HUES64 (cell line): ENCODE measurements at regions not wholly inside any gene's neighbourhood (a gene's known extent, or its start where the extent isn't known, plus 50 kb on each side); places are given as distances from the start of the nearest gene placed in this dataset.

ENCODE experiments used
- H3K27ac ChIP-seq: 2 replicates; pipeline ENCODE4 v1.7.0; 2013; ENCODE audit warnings: low read depth, low read length, inconsistent platforms
- H3K27me3 ChIP-seq: 2 replicates; pipeline ENCODE4 v1.6.1; 2013; ENCODE audit warnings: mild to moderate bottlenecking, low read length; ENCODE audit not compliant: insufficient read depth
- H3K36me3 ChIP-seq: 2 replicates; pipeline ENCODE4 v1.6.1; 2013; ENCODE audit warnings: mild to moderate bottlenecking, low read length; ENCODE audit not compliant: insufficient read depth
- H3K4me1 ChIP-seq: 2 replicates; pipeline ENCODE4 v1.6.1; 2013; ENCODE audit warnings: mild to moderate bottlenecking, low read length, moderate library complexity; ENCODE audit not compliant: insufficient read depth
- H3K4me3 ChIP-seq: 2 replicates; pipeline ENCODE4 v1.5.1; 2013; ENCODE audit warnings: mild to moderate bottlenecking, low read length, moderate library complexity
- H3K9ac ChIP-seq: 2 replicates; pipeline ENCODE4 v1.6.1; 2013; ENCODE audit warnings: mild to moderate bottlenecking, low read depth, low read length
- H3K9me3 ChIP-seq: 2 replicates; pipeline ENCODE4 v1.6.1; 2013; ENCODE audit warnings: low read depth, low read length; ENCODE audit not compliant: insufficient read depth
- WGBS: fragments of 150-250, 120-280 bp; methylation state at CpG from one replicate; pipeline ENCODE4 v1.1.7; 2013; ENCODE audit warnings: missing lambda C conversion rate; 5-methylcytosine and 5-hydroxymethylcytosine counted together

DNA sequence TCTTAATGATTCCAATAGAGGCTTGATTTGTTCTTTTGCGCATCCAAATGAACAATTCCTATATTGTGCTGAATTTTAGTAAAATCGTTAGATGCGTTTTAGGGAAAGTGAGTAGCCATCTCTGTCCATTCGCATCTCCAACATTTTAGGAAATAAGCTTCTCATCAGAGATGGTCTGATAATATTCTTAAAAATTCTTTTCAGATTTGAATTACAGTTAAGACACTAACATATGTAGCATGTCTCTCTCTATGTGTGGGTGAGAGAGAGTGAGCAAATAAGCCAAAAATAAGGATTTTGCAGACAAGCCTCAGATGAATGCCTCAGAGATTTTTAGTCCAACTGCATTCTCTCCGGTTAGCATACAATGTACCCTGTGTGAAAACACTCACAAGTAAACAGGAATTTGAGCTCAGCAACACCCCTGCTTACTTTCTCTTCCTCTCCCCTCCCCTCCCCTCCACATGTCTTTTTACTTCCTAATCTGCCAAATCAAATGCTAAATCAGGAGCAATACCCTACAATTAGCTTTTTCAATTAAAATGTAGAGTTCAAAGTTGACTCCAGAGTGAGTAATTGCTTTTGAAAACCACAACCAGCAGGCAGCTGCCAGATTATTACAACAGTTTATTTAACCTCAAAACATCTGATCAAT is 354.4 kb downstream of the CRPPA start:
- H3K4me3 ChIP-seq, result no peak overlapping the region
- H3K27ac ChIP-seq, result no peak overlapping the region
- WGBS, result 76% methylated on average over 5 of the region's 5 CpGs
- H3K9me3 ChIP-seq, result no peaks in the 10 kb centered on the region
- H3K27me3 ChIP-seq, result no peaks in the 10 kb centered on the region
- peaks cover 16% of the 10 kb centered on the region for H3K4me1 ChIP-seq
- H3K36me3 ChIP-seq, result no peaks in the 10 kb centered on the region
- no peak overlapping the region for H3K9ac ChIP-seq

DNA sequence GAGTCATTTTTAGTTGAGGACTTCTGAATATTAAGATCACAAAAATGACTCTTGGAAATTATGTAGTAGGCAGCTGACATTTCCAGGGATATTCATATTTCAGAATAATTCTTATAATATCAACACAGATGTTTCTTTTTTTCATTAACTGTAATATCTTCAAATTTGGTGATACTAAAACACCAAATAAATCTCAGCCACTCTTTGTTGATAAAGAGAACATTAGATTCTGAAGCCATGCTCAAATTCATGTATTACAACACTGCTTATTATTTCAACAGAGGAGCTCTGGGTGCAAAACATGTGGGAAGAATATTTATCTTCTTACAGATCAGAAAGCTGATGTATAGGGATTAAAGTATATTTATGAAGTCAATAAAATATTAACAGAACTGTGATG is 355.4 kb downstream of the CRPPA start:
- no peaks in the 10 kb centered on the region for H3K27me3 ChIP-seq
- no peaks in the 10 kb centered on the region for H3K36me3 ChIP-seq
- H3K9ac ChIP-seq, result no peak overlapping the region
- no peaks in the 10 kb centered on the region for H3K9me3 ChIP-seq
- no peak overlapping the region for H3K27ac ChIP-seq
- no peak overlapping the region for H3K4me3 ChIP-seq
- peaks cover 16% of the 10 kb centered on the region for H3K4me1 ChIP-seq

DNA sequence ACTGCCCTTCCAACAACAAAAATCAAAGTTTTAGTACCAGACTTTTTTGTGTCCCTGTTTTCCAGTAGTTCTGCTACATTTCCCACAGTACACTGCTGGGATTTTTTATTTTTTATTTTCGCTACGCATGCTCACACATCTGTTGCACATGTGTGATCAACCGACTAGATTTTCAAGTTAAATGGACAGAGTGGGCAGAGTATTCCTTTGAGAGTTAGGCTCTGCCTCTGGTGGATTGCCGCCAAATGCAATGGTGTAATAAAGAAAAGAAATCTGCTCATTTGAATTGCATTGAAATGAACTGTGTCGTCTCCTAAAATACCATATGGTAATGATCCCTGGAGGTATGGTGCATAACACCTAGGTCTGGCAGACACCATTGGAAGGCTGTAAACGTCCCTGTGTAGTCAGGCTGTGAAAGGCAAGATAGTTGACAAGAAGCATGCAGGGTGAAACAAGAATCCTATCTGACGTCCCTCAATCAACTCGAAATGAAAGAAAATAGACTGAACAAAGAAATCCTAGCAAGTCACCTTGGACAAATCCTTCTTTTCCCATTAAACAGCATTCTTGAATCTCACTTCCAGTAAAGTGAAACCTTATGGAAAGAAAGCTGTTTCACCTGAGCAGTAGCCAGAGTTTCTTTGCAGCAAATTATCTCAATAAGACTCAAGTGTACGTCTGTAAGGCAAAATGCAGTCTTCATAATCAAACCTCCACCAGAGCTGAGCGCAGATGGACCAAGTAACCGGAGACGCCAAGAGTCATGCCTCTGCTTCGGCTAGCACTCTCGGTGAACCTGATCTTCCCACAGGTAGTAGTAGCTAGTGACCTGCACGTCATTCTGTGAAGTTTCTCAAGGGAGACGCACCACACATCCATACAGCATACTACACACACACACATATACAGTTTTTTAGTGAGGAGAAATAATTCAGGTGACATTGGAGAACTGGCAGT is 357.3 kb downstream of the CRPPA start:
- no peaks in the 10 kb centered on the region for H3K9me3 ChIP-seq
- 92% methylated on average over 15 of the region's 16 CpGs for WGBS
- no peak overlapping the region for H3K9ac ChIP-seq

GRCh38 chr7:16063221-16063620 is 358.1 kb downstream of the CRPPA start:
- Histone ChIP-seq H3K36me3 (no peaks in the 10 kb centered on the region), H3K9ac (no peak overlapping the region), H3K27me3 (no peaks in the 10 kb centered on the region), H3K4me1 (peaks cover 16% of the 10 kb centered on the region), H3K4me3 (no peak overlapping the region), H3K9me3 (no peaks in the 10 kb centered on the region), H3K27ac (no peak overlapping the region)
- 87% methylated on average over 2 of the region's 2 CpGs for WGBS

More for the DNA sequence above, 357.3 kb downstream of the CRPPA start:
- no peak overlapping the region for H3K27ac ChIP-seq
- H3K4me3 ChIP-seq, result no peak overlapping the region
- H3K27me3 ChIP-seq, result no peaks in the 10 kb centered on the region
- H3K4me1 ChIP-seq, result peaks cover 16% of the 10 kb centered on the region
- H3K36me3 ChIP-seq, result no peaks in the 10 kb centered on the region

DNA sequence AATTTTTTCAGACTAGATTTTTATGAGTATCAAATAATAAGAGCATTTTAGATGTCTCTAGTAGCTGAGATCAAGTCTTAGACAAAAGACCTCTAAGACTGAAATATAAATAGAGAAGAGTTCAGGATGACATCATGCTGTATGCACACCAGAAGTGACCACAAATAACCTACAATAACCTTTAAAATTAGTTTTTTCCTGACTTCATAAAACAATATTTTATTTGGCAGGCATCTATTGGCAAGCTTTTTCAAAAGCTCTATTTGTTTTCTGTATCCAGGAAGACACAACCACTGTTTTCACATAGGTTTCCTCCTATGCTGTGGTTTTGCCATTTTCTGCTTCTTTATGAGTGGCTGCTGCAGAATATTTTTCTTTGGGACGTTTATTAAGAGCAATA is 359.1 kb downstream of the CRPPA start:
- H3K4me1 ChIP-seq, result peaks cover 12% of the 10 kb centered on the region
- H3K27me3 ChIP-seq, result no peaks in the 10 kb centered on the region
- H3K36me3 ChIP-seq, result no peaks in the 10 kb centered on the region
- H3K9me3 ChIP-seq, result no peaks in the 10 kb centered on the region
- H3K9ac ChIP-seq, result no peak overlapping the region
- H3K27ac ChIP-seq, result no peak overlapping the region
- WGBS, result 78% methylated on average over 1 of the region's 1 CpG
- no peak overlapping the region for H3K4me3 ChIP-seq

- H3K36me3 ChIP-seq, result no peaks in the 10 kb centered on the region
- H3K27ac ChIP-seq, result no peak overlapping the region
- WGBS, result 96% methylated on average over 1 of the region's 1 CpG
- H3K4me3 ChIP-seq, result no peak overlapping the region
- H3K4me1 ChIP-seq, result peaks cover 5% of the 10 kb centered on the region
- no peaks in the 10 kb centered on the region for H3K27me3 ChIP-seq
- H3K9me3 ChIP-seq, result no peaks in the 10 kb centered on the region
- H3K9ac ChIP-seq, result no peak overlapping the region
Observed at GRCh38 chr7:16061630-16062029, 359.7 kb downstream of the CRPPA start.

DNA sequence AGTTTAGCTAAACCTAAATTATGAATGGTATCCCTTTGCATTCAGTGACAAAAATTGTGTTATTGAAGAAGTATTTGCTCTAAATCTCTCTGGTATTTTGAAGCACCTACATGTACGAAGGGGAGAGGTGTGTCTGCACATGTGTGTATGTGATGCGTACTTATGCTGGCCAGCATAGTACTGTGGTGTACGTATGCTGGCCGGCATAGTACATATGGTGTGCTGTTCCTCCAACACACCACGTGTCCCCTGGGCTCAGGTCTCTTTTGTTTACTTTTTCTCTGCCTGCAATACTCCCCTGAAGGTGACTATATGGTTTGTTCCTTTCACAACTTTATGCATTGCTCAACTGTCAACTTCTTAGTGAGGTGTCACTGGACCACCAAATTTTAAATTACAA is 360.3 kb downstream of the CRPPA start:
- no peak overlapping the region for H3K9ac ChIP-seq
- H3K36me3 ChIP-seq, result no peaks in the 10 kb centered on the region
- no peaks in the 10 kb centered on the region for H3K4me1 ChIP-seq
- H3K4me3 ChIP-seq, result no peak overlapping the region
- no peak overlapping the region for H3K27ac ChIP-seq
- WGBS, result 89% methylated on average over 5 of the region's 5 CpGs
- H3K27me3 ChIP-seq, result no peaks in the 10 kb centered on the region
- H3K9me3 ChIP-seq, result no peaks in the 10 kb centered on the region

DNA sequence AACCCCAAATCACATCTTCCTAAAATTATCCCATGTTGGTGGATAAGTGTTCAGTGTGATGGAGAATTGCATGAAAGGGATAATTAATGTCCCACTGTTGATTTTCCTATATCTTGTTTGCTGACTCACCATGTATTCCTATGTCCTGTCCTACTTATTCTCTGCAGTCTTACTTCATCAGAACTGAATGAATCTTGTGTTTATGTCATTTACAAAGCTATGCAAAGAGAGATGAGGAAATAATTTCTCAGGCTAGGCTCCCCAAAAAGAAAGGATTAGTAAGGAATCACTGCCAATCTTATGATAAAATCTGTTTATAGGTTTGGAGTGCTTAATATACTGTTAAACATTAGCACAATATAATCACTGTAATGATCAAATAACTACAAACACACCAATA is 360.8 kb downstream of the CRPPA start:
- H3K36me3 ChIP-seq, result no peaks in the 10 kb centered on the region
- H3K4me1 ChIP-seq, result no peaks in the 10 kb centered on the region
- no peak overlapping the region for H3K4me3 ChIP-seq
- H3K27me3 ChIP-seq, result no peaks in the 10 kb centered on the region
- H3K9ac ChIP-seq, result no peak overlapping the region
- H3K27ac ChIP-seq, result no peak overlapping the region
- H3K9me3 ChIP-seq, result no peaks in the 10 kb centered on the region

GRCh38 chr7:16055263-16055976 is 365.9 kb downstream of the CRPPA start:
- WGBS, result 93% methylated on average over 1 of the region's 2 CpGs
- no peak overlapping the region for H3K27ac ChIP-seq

GRCh38 chr7:16051561-16052255 is 365.2 kb upstream of the MEOX2 start:
- H3K9ac ChIP-seq, result no peak overlapping the region
- no peaks in the 10 kb centered on the region for H3K27me3 ChIP-seq
- 94% methylated on average over 2 of the region's 4 CpGs for WGBS
- no peaks in the 10 kb centered on the region for H3K36me3 ChIP-seq
- no peaks in the 10 kb centered on the region for H3K9me3 ChIP-seq
- no peak overlapping the region for H3K4me3 ChIP-seq
- H3K27ac ChIP-seq, result no peak overlapping the region
- no peaks in the 10 kb centered on the region for H3K4me1 ChIP-seq

More at GRCh38 chr7:16055263-16055976, 365.9 kb downstream of the CRPPA start:
- H3K9ac ChIP-seq, result no peak overlapping the region
- H3K9me3 ChIP-seq, result no peaks in the 10 kb centered on the region
- H3K36me3 ChIP-seq, result no peaks in the 10 kb centered on the region
- no peaks in the 10 kb centered on the region for H3K27me3 ChIP-seq
- H3K4me3 ChIP-seq, result no peak overlapping the region
- H3K4me1 ChIP-seq, result no peaks in the 10 kb centered on the region

DNA sequence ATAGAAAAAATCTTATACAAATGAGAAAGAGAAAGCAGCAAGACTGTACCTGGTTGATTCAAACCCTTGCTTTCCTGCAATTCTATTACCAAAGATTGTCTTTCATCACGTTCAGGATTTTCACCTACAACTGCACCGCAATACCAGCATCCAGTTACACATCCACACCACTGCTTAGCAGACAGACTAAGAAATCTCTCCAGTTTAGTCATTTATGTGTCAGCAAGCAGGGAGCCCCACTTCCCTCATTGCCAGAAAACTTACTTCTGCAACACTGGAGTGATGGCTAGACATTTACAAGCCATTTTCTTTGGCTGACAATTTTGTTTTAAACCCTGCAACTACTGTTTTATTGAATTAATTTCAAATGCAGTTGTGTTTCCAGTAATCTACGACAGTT is 359.6 kb upstream of the MEOX2 start:
- Histone ChIP-seq H3K9me3 (no peaks in the 10 kb centered on the region), H3K9ac (no peak overlapping the region), H3K4me1 (no peaks in the 10 kb centered on the region), H3K36me3 (no peaks in the 10 kb centered on the region), H3K27ac (no peak overlapping the region), H3K27me3 (no peaks in the 10 kb centered on the region), H3K4me3 (no peak overlapping the region)
- WGBS, result 92% methylated on average over 3 of the region's 3 CpGs
